ENCODE measurements at regions not wholly inside any gene's neighbourhood (a gene's known extent, or its start where the extent isn't known, plus 50 kb on each side); places are given as distances from the start of the nearest gene placed in this dataset.

- TF ChIP-seq MAX (IDR thresholded peaks at IDR 0.05) = no peak
- no peak for TF ChIP-seq CTCF (IDR thresholded peaks at IDR 0.05; ENCODE audit: low read depth, low read length, missing input control)
- TF ChIP-seq RAD21 (IDR thresholded peaks at IDR 0.05) = no peak
- TF ChIP-seq REST (IDR thresholded peaks at IDR 0.05) = no peak
- no peak for TF ChIP-seq TAF1 (conservative IDR thresholded peaks at IDR 0.05)
- no peak for TF ChIP-seq SP1 (IDR thresholded peaks at IDR 0.05)
- no peak for TF ChIP-seq EGR1 (IDR thresholded peaks at IDR 0.05; ENCODE audit: low read depth in 2 of 2)
- no peak for TF ChIP-seq FOXA2 (IDR thresholded peaks at IDR 0.05)
- TF ChIP-seq GABPA (IDR thresholded peaks at IDR 0.05 in 1 of 2, conservative IDR thresholded peaks at IDR 0.05 in 1 of 2) = no peak
- no peak for TF ChIP-seq JUND (IDR thresholded peaks at IDR 0.05)
- TF ChIP-seq FOXA1 (IDR thresholded peaks at IDR 0.05) = no peak
- TF ChIP-seq RXRA (IDR thresholded peaks at IDR 0.05) = no peak
These were observed 1989.9 kb upstream of the CELF4 start for GRCh38 chr18:39555496-39555895.

Measured in liver (tissue), 3 donors.